ENCODE measurements at regions not wholly inside any gene's neighbourhood (a gene's known extent, or its start where the extent isn't known, plus 50 kb on each side); places are given as distances from the start of the nearest gene placed in this dataset.

DNA sequence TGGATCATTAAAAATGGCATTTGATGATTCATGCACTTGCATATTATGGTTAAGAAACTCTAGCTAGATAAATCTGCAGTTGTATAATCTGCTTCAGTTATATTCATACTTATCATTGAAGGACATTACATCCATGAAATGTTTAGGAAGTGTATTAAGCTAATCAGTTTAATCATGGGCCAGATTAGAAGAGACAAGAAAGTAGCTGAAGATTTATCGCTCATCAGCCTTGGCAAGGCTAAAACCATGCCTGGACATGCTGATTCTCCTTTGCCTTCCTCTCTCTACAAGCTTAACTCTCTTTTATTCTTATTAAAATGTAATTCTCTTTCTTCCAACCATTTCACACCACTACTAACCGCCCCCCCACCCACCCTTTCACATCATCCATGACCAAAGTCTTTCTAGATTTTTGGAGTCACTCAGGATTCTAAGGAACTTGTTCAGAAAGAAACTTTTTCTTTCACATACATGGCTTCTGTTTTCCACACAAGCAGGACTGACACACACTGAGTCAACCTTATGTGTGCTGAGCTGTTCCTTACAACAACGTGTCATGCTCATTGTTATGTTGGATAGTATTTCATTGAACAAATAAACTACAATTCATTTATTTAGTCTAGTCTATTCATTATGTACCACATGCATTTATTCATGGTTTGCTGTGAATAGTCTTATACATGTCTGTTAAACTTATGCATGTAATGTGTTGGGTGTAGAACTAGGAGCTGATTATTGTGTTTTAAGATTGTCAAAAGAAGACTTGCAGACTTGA lies 227.3 kb upstream of the SP8 start:
- H3K4me3 ChIP-seq (ENCODE audit: low read length), result no peak overlapping the region
- DNase-seq (ENCODE audit: low read depth, low spot score), result no peak

DNA sequence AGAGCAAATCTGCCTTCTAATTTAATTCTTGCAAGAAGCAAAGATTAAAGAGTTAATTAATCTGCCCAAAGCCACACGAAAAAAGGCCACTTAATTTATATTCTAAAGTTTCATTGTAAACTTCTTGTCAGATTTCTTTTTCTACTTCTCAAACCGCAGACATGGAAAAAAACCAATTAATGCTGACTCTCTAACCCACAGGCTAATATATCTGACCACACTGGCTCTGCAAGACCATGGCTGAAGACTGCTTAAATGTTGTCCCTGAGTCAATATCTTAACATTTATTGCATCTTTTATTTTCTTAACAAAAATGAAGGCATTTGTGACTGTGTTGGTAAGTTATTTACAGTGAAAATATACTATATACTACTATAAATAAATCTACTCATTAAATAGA lies 234.0 kb upstream of the SP8 start:
- DNase-seq (ENCODE audit: low read depth, low spot score), result no peak
- H3K4me3 ChIP-seq (ENCODE audit: low read length), result no peak overlapping the region

DNA sequence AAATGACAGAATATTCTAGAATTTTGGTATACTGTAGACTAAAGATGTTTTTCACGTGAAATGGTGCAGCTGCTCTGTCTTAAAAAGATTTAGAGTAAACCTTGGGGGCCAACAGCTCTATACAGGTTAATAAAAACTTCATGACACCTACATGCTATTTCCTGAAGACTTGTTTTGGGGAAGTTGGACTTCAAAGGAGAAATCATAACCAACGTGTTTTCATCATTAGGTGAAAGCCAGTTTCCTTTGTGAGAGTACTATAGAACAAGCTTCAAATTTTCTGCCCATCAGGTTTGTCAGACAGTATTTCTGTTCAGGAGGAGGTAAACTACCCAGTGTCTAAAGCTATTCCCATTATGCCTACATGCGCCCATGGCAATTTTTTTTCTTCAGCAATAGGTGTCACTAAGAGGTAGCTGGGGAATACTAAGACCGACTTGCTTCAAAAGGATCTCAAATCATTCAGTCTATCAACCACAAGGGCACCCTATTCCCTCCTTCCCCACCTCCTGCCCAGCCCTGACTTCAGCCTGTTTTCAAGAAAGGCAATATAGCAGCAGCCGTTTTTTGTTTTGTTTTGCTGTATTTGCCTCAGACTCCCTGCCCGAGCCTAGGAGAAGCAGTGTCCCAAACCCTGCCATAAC lies 237.3 kb upstream of the SP8 start:
- DNase-seq (ENCODE audit: low read depth, low spot score), result no peak

DNA sequence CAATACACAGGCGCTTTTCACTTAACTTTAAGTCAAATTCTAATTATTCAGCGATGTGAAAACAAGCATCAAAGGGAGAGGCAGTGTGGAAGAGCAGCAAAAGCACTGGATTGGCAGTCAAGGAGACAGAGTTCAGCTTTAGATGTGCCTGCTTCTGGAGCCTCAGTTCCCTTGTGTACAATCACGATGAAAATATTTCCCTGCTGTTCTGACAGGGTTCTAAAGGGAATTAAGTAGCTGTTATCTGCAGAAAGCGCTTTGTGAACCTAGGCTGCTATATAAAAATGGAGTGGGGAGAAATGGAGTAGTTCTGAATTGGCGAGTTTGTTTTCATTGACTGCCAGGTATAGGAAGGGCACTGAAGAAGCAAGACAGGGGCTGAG lies 237.8 kb upstream of the SP8 start:
- DNase-seq (ENCODE audit: low read depth, low spot score), result no peak
- no peak overlapping the region for H3K4me3 ChIP-seq (ENCODE audit: low read length)

More for the DNA sequence above, 237.3 kb upstream of the SP8 start:
- H3K4me3 ChIP-seq (ENCODE audit: low read length), result no peak overlapping the region

DNA sequence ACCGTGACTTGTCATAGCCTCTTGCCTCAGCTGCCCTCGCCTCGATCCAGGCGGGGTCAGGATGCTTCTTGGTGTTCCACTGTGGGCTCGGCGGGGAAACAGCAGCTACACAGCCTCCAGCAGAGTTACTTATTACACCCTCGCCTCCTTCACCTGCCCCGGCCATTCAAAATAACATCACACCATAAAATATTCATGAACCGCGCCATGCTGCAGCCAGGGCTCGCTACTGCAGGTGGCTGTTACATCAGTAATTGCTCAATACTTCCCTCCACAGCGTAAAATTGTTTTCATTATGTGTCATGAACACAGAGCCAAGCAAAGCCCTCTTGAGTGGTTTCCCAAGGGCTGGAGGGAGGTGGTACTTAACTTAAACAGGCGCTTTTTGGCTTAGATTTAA lies 241.5 kb upstream of the SP8 start:
- DNase-seq (ENCODE audit: low read depth, low spot score), result no peak
- no peak overlapping the region for H3K4me3 ChIP-seq (ENCODE audit: low read length)

DNA sequence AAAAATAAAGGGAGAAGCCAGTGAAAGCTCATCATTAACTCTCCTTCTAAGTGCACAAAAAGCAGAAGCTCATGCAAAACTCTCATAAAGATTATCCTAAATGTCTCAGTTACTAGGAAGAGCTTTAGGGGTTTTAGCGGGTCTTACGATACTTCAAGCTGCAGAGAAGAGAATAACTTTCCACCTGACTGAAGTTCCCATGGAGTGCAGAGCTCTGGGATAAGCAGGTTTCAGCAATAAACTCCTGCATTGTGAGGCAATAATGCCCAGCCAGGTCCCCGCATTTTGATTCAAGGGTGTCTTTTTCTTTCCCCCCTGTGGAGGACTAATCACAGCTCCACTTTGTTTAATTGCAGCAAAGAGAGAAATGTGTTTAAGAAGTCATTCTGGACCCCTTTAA lies 241.9 kb upstream of the SP8 start:
- no peak for DNase-seq (ENCODE audit: low read depth, low spot score)
- H3K4me3 ChIP-seq (ENCODE audit: low read length), result no peak overlapping the region

DNA sequence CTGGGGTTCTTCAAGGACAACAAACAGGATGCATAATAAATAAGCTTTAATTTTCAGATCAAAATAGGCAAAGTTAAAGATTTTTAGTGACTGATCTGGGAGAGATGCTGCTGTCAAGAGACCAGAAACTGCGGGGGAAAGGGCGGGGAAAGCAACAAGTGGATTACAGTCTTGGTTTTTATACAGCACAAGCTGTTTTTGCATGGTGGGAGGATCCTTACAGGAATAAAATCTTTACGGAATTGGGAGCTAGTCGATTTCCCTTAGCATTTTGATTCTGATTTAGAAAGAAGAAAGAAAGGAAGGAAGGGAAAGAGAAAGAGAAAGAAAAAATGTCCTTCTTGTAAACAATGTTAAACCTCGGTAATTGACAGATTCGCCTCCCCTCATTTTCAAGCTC lies 242.3 kb upstream of the SP8 start:
- no peak overlapping the region for H3K4me3 ChIP-seq (ENCODE audit: low read length)
- DNase-seq (ENCODE audit: low read depth, low spot score), result no peak

DNA sequence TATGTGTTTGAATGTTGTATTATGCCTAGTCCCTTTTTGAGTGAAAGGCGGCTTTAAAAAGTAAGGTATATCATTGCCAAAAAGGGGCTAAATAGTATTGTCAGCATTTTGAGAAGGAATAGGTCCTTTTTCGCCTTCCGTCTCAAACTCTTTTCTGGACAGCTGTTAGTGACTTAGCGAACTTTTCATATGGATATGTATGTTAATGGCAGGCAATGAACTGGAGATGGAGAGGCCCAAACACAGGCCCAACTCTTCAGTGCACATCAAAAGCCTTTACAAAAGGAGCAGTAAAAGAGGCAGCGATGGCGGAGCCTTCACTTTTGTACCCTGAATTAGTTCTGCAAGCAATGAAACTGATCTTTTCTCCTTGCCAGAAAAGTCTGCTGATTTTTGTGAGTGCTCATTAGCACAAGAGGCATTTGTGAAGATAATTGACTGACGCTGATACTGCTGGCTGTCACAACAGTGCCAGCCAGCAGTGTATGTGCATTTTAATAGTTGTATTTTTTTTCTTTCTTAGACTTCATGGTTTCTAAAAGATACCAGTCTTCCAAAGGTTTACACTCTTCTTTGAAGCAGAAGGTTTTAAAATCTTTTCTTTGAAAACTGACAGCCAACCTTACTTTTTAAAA lies 243.7 kb upstream of the SP8 start:
- no peak for DNase-seq (ENCODE audit: low read depth, low spot score)
- no peak overlapping the region for H3K4me3 ChIP-seq (ENCODE audit: low read length)

DNA sequence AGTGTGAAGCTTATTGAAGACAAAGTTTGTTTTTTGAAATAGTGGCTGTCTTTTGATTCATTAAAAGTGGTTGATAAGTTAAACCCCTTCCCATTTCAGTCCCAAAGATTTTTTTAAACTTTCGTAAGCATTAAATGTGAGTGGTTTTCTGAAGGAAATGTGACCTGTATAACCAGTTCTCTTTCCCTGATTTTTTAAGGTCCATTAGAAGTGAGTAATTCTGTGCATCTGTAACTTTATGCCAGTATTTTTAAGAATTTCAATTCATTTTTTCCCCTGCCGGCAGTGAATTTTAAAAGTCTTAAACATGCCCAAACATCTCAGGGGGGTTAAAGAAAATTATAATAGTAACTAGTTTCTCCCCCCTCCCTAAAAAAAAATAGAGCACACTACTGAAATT lies 254.6 kb upstream of the SP8 start:
- no peak overlapping the region for H3K4me3 ChIP-seq (ENCODE audit: low read length)
- no peak for DNase-seq (ENCODE audit: low read depth, low spot score)

DNA sequence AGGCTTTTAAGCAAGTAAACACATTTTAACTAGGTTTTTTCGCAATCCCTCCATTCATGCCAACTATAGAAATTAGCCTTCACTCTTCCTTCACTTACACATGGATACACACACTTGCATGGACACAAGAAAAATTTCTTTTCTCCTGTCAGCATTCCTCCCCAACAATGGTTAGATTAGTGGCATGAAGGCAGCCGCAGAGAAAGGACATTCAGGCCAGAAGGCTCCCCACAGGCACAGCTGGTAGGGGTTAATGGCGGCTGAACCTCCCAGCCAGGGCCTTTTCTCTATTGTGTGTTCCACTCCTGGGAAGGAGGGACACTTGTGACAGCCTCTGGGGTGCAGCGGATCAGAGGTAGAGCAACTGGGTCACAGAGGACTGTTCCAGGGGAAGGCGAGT lies 255.0 kb upstream of the SP8 start:
- H3K4me3 ChIP-seq (ENCODE audit: low read length), result no peak overlapping the region
- no peak for DNase-seq (ENCODE audit: low read depth, low spot score)

DNA sequence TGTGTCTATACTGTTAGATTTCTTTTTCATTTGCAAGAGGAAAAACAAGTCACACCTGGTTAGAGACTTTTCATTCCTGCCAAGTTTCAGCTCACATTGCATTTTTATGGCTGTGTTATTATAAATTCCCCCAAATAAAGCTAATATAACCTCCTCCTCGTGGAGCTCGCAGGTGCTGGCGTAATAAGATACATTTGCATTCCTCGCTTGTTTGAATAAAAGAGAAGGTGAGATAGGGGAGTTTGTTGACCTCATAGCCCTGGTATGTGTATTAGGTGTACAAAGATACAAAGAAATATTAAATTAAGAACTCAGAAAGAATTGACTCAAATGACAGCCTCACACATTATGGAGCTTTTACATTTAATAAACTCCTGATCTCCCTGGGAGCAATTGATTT lies 257.7 kb upstream of the SP8 start:
- no peak for DNase-seq (ENCODE audit: low read depth, low spot score)
- H3K4me3 ChIP-seq (ENCODE audit: low read length), result no peak overlapping the region

DNA sequence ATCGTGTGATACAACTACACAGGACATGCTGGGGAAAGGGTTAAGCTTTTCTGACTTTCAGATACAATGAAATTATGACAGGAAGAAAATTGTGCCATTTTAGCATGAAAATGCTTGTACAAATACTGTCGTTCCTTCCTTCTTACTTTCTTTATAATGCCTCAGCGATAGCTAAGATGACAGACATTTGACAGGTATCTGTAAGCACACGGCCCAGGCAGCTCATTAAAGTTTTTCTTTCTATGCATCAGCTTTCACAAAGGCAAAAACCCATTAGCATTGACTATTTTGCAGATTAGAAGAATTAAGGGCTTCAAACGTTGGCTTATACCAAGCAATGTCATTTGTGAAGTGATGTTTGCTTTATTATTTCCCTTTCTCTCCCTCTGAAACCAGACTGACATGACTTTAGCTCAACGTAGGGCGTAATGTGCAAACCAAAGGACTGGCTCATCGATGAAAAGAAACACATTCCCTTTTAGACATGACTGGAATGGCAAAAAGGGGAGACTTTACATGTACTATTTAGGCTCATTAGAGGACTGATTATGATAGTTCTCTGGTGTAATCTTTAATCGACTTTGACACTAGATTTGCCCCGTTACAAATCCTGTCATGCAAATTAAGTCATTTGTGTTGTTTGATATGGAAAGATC lies 258.4 kb upstream of the SP8 start:
- DNase-seq (ENCODE audit: low read depth, low spot score), result no peak

DNA sequence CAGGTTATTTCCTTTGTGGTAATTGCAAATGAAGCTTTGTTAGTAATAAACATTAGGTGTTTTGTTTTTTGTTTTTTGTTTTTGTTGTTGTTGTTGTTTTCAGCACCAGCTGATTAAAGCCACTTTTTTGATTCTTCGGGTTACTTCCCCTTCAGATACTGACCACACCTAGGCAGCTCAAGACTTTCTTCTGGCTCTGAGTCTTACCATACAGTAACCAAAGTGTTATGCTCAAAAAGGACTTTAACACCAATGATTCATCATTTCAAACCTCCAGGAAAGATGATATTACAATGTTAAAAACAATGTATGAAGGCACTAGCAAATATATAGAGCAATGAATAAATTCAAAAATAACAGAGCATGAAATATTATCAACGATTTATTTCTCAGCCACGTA lies 265.2 kb upstream of the SP8 start:
- no peak for DNase-seq (ENCODE audit: low read depth, low spot score)
- H3K4me3 ChIP-seq (ENCODE audit: low read length), result no peak overlapping the region

More for the DNA sequence above, 258.4 kb upstream of the SP8 start:
- H3K4me3 ChIP-seq (ENCODE audit: low read length), result no peak overlapping the region

DNA sequence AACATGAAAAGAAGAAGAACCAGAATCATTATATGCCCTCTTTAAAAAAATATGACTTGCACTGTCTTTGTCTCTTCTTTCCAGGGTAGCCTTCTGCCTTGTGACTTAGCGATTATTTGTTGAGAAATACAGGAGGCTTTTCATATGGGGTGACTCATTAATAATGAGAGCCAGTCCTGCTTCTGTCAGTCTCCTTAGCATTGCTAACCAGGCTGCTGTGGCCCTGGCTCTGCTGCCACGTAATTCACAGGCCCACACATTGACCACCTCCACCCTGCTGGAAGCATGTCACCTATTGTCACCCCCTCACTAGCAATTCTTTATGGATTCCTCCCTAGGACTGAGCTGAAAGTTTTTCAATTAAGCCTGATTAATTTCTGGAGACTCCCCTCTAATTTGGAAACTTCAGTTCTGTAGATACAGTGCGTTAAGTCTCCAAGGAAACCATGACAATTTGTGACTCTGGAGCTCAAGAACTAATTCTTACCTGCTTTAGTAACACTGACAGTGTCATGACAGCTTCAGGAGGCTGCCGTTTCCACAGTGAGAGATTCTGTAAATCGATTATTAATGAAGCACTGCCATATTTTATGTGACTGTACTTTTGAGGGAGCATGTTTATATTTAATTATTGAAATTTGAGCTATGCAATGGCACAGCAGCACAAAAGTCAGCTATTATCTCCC lies 267.9 kb upstream of the SP8 start:
- no peak for DNase-seq (ENCODE audit: low read depth, low spot score)
- no peak overlapping the region for H3K4me3 ChIP-seq (ENCODE audit: low read length)

DNA sequence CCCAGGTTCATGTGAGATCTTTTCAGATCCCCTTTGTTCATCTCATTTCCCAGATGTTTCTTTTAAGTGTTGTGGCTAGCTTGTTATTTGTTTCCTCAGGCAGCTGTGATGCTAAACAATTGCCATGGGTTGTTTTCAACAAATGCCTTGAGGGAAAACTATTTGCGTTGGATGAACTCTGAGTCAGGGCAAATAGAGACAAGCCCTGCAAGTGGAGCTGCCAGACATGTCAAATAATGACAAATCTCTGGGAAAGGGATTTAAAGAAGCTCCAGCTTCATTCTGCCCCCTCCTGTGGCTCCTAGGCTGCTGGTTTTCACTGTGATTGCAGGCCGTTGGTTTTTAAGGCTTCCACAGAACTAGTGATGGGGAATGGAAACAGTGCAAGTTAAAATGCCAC lies 272.4 kb upstream of the SP8 start:
- no peak overlapping the region for H3K4me3 ChIP-seq (ENCODE audit: low read length)
- no peak for DNase-seq (ENCODE audit: low read depth, low spot score)

DNA sequence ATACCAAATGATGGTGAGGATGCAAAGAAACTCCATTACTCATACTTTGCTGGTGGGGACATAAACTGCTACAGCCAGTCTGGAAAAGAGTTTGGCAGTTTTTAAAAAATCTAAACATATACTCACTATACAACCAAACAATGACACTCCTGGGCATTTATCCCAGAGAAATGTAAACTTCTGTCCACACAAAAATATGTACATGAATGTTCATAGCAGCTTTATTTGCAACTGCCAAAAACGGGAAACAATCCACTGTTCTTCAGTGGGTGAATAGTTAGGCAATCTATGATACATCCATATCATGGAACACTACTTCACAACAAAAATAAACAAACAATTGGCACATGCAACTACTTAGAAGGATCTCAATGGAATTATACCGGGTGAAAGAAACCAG lies 276.4 kb upstream of the SP8 start:
- no peak for DNase-seq (ENCODE audit: low read depth, low spot score)
- no peak overlapping the region for H3K4me3 ChIP-seq (ENCODE audit: low read length)

DNA sequence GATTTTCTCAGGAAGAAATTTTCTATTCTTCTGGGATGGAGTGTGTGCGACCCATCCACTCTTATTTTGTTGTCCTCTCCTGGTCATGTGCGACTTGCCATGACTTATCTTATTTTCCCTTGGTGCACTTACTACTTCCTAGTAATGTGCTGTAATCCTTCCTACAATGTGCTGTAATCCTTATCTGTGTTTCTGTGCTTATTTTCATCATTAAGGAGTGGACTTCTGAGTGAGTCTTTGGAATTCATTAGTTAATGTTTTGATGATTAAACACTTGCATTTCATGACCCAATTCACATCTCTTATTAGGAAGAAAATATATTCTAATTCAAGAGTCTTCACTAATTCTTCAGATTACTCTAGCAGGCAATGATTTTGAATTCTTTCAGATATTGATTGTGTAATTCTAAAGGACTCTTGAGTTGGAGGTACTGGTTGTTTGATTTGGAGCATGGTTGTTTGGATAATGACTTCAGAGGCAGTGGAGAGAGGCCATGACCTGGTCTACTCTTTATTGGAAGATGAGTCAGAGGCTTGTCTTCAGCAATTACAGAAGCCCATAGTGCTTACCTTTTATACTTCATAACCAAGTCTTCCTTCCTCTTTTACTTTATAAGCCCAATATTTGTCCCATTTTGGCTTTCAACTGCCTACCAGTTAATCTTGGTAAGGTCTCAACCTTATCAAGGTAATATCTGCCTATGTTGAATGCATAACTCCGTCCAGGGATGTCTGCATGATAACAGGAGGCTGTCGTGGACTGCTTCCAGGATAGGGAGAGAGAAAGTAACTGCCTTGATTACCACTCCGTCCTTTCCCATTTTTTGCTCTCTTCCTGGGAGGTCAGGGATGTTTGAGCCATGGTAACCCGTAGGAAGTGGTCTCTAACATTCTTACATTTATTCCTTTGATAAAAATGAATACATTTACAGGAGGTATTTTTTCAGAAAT lies 278.3 kb upstream of the SP8 start:
- no peak overlapping the region for H3K4me3 ChIP-seq (ENCODE audit: low read length)
- DNase-seq (ENCODE audit: low read depth, low spot score), result no peak

DNA sequence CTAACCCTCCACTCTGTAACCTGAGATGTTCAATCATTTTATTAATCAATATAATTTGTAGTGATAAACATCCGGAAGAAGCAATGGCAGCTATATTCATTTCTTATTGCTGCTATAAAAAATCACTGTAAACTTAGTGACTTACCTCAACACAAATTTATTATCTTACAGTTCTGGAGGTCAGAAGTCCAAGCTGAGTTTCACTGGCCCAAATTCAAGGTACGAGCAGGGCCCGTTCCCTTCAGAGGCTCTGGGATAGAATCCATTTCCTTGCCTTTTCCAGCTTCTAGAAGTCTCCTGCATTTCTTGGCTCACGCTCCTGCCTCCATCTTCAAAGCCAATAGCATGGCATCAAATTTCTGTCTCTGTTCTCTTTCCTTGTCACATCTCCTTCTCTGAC lies 279.5 kb upstream of the SP8 start:
- no peak overlapping the region for H3K4me3 ChIP-seq (ENCODE audit: low read length)
- no peak for DNase-seq (ENCODE audit: low read depth, low spot score)

DNA sequence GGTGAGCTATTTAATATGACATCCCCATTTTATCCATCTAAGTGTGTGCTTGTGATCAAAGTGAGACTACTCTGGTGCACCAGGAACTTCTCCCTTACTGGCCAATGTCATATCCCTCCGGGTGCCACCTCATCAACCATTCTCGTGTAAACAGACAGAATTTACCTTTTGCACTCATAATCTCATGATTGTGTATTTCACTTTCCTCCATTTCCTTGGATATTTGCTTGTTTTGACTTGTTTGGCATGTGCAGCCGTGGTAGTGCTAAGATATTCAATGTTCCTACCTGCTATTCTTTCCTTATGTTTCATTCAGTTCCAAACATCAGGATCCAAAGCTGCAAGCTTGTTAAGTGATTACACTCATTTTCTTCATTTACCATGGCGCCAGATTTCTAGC lies 280.5 kb upstream of the SP8 start:
- no peak overlapping the region for H3K4me3 ChIP-seq (ENCODE audit: low read length)
- DNase-seq (ENCODE audit: low read depth, low spot score), result no peak

Measured in Jurkat, Clone E6-1 (cell line).